BE2C (cell line): ENCODE measurements at regions not wholly inside any gene's neighbourhood (a gene's known extent, or its start where the extent isn't known, plus 50 kb on each side); places are given as distances from the start of the nearest gene placed in this dataset.

Experiments
- DNase-seq: peaks from one replicate; pipeline ENCODE4 v3.0.0-alpha.2; 2020
- H3K27me3 ChIP-seq: fragments of 250-450 bp; sonication (Bioruptor Pico); 2 replicates; pipeline ENCODE4 v1.5.1; 2020; ENCODE audit warnings: mild to moderate bottlenecking
- H3K36me3 ChIP-seq: fragments of 250-450 bp; sonication (Bioruptor Pico); 2 replicates; pipeline ENCODE4 v1.5.1; 2020; ENCODE audit warnings: mild to moderate bottlenecking
- H3K4me1 ChIP-seq: fragments of 250-450 bp; sonication (Bioruptor Pico); 2 replicates; pipeline ENCODE4 v1.5.1; 2020
- H3K4me3 ChIP-seq: 2 replicates; pipeline ENCODE4 v1.5.1; 2011; ENCODE audit warnings: low read depth, low read length
- H3K9me3 ChIP-seq: fragments of 250-450 bp; sonication (Bioruptor Pico); 2 replicates; pipeline ENCODE4 v1.5.1; 2020
- TF ChIP-seq, protein P1 (sequence below): IDR thresholded peaks from 2 replicates; pipeline ENCODE4 v1.5.1; 2012; ENCODE audit warnings: mild to moderate bottlenecking, low read depth, low read length

DNA sequence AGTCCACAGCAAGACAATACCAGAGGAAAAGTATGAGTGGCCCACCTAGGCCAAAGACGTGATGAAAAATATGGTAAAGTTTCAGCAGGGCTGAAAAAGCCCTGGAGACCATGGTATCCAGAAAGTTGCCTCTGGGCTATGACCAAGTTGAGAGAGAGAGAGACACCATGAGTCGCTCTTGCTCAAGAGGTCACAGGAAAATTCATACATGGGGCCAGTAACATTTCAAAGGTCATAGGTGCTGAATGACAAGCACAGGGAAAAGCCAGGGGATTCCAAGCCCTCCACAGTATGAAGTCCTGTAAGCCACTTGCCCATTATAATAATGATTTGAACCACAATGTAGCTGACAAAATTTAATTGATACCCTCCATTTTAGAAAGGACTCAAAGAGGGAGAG, 657.7 kb upstream of the CITED2 start:
- H3K4me3 ChIP-seq: no peak overlapping the region
- TF ChIP-seq, protein P1, sequence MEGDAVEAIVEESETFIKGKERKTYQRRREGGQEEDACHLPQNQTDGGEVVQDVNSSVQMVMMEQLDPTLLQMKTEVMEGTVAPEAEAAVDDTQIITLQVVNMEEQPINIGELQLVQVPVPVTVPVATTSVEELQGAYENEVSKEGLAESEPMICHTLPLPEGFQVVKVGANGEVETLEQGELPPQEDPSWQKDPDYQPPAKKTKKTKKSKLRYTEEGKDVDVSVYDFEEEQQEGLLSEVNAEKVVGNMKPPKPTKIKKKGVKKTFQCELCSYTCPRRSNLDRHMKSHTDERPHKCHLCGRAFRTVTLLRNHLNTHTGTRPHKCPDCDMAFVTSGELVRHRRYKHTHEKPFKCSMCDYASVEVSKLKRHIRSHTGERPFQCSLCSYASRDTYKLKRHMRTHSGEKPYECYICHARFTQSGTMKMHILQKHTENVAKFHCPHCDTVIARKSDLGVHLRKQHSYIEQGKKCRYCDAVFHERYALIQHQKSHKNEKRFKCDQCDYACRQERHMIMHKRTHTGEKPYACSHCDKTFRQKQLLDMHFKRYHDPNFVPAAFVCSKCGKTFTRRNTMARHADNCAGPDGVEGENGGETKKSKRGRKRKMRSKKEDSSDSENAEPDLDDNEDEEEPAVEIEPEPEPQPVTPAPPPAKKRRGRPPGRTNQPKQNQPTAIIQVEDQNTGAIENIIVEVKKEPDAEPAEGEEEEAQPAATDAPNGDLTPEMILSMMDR: no peak
- DNase-seq: no peak

GRCh38 chr6:140029551-140029950, 655.1 kb upstream of the CITED2 start:
- no peaks in the 10 kb centered on the region for H3K27me3 ChIP-seq
- no peaks in the 10 kb centered on the region for H3K4me1 ChIP-seq
- H3K9me3 ChIP-seq: no peaks in the 10 kb centered on the region
- no peak for DNase-seq
- TF ChIP-seq, protein P1: no peak
- no peaks in the 10 kb centered on the region for H3K36me3 ChIP-seq
- H3K4me3 ChIP-seq: no peak overlapping the region

More for the DNA sequence above, 657.7 kb upstream of the CITED2 start:
- no peaks in the 10 kb centered on the region for H3K9me3 ChIP-seq
- no peaks in the 10 kb centered on the region for H3K4me1 ChIP-seq
- no peaks in the 10 kb centered on the region for H3K36me3 ChIP-seq
- H3K27me3 ChIP-seq: no peaks in the 10 kb centered on the region

DNA sequence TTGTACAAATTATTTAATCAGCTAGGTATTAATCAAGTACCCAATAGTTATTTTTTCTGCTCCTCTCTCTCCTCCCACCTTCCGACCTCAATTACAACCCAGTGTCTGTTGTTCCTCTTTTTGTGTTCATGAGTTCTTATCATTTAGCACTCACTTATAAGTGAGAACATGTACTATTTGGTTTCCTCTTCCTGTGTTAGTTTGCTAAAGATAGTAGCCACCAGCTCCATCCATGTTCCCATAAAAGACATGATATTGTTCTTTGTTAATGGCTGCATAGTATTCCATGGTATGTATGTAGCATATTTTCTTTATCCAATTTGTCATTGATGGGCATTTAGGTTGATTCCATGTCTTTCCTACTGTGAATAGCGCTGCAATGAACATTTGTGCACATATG, 652.8 kb upstream of the CITED2 start:
- Histone ChIP-seq H3K27me3 (no peaks in the 10 kb centered on the region), H3K4me3 (no peak overlapping the region), H3K9me3 (no peaks in the 10 kb centered on the region), H3K4me1 (no peaks in the 10 kb centered on the region), H3K36me3 (no peaks in the 10 kb centered on the region)
- TF ChIP-seq, protein P1: no peak
- no peak for DNase-seq

DNA sequence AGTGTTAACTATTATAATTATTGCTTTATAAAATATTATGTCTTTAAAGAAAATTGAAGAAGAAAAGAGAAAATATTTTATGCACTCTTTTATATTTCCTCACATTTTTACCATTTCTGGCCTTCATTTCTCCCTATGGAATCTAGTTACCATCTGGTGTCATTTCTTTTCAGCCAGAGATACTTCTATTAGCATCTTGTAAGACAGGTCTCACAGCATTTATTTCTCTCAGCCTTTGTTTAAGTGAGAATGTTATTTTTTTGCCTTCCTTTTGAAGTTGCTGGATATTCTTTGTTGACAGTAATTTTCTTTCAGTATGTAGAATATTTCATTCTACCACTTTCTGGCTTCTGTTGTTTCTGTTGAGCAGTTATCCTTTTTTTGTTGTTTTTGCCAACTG, 652.1 kb upstream of the CITED2 start:
- H3K9me3 ChIP-seq: no peaks in the 10 kb centered on the region
- TF ChIP-seq, protein P1: no peak
- DNase-seq: no peak
- H3K4me3 ChIP-seq: no peak overlapping the region
- H3K4me1 ChIP-seq: no peaks in the 10 kb centered on the region
- H3K36me3 ChIP-seq: no peaks in the 10 kb centered on the region
- no peaks in the 10 kb centered on the region for H3K27me3 ChIP-seq

- TF ChIP-seq, protein P1: no peak
- Histone ChIP-seq H3K4me1 (no peaks in the 10 kb centered on the region), H3K4me3 (no peak overlapping the region), H3K9me3 (no peaks in the 10 kb centered on the region; the same call in 1 of the 2 replicates), H3K27me3 (no peaks in the 10 kb centered on the region), H3K36me3 (no peaks in the 10 kb centered on the region)
- no peak for DNase-seq
These were observed 650.7 kb upstream of the CITED2 start for GRCh38 chr6:140025171-140025570.

DNA sequence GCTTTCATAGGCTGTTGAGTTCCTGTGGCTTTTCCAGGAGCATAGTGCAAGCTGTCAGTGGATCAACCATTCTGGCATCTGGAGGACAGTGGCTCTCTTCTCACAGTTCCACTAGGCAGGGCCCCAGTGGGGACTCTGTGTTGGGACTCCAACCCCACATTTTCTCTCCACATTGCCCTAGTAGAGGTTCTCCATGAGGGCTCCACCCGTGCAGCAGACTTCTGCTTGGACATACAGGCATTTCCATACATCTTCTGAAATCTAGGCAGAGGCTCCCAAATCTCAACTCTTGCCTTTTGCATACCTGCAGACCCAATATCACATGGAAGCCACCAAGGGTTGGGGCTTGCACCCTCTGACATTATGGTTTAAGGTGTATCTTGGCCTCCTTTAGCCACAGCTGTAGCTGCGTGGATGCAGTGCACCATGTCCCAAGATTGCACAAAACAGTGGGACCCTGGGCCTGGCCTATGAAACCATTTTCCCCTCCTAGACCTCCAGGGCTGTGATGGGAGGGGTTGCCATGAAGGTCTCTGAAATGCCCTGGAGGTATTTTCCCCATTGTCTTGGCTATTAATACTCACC, 645.9 kb upstream of the CITED2 start:
- H3K4me3 ChIP-seq: no peak overlapping the region
- no peak for DNase-seq
- no peaks in the 10 kb centered on the region for H3K36me3 ChIP-seq
- H3K4me1 ChIP-seq: peaks cover 5% of the 10 kb centered on the region; the same call in 1 of the 2 replicates
- TF ChIP-seq, protein P1: no peak
- H3K9me3 ChIP-seq: no peaks in the 10 kb centered on the region; the same call in 1 of the 2 replicates
- H3K27me3 ChIP-seq: no peaks in the 10 kb centered on the region
